Loucy (cell line): ENCODE measurements at regions not wholly inside any gene's neighbourhood (a gene's known extent, or its start where the extent isn't known, plus 50 kb on each side); places are given as distances from the start of the nearest gene placed in this dataset.

Experiments used
- H2AFZ ChIP-seq: fragments of 200-600 bp; sonication (generic); 2 replicates; pipeline ENCODE4 v1.6.0; 2016; ENCODE audit warnings: antibody characterized with exemption, mild to moderate bottlenecking, low read length, moderate library complexity
- H3F3A ChIP-seq: fragments of 200-600 bp; 2 replicates; pipeline ENCODE4 v1.6.0; 2016; ENCODE audit warnings: antibody characterized with exemption, low read depth, mild to moderate bottlenecking
- H3K27me3 ChIP-seq: fragments of 200-600 bp; sonication (generic); 2 replicates; pipeline ENCODE4 v1.6.1; 2014; ENCODE audit warnings: low read length, mild to moderate bottlenecking; ENCODE audit not compliant: insufficient read depth, poor library complexity, severe bottlenecking
- H3K36me3 ChIP-seq: fragments of 200-600 bp; sonication (generic); 2 replicates; pipeline ENCODE4 v1.6.1; 2016; ENCODE audit warnings: low read length; ENCODE audit not compliant: insufficient read depth
- H3K4me1 ChIP-seq: fragments of 200-600 bp; sonication (generic); 2 replicates; pipeline ENCODE4 v1.5.1; 2014; ENCODE audit warnings: low read length, mild to moderate bottlenecking; ENCODE audit not compliant: insufficient read depth, poor library complexity, severe bottlenecking
- H3K4me2 ChIP-seq: fragments of 200-600 bp; sonication (generic); 2 replicates; pipeline ENCODE4 v1.6.0; 2014; ENCODE audit warnings: antibody characterized with exemption, low read length, low read depth, mild to moderate bottlenecking; ENCODE audit not compliant: poor library complexity, severe bottlenecking
- H3K4me3 ChIP-seq: fragments of 200-600 bp; sonication (generic); 2 replicates; pipeline ENCODE4 v1.5.1; 2014; ENCODE audit warnings: low read length, mild to moderate bottlenecking, mixed read lengths; ENCODE audit not compliant: poor library complexity, severe bottlenecking
- H3K79me2 ChIP-seq: fragments of 200-600 bp; sonication (generic); 2 replicates; pipeline ENCODE4 v1.6.1; 2014; ENCODE audit warnings: low read length; ENCODE audit not compliant: insufficient read depth
- H3K9ac ChIP-seq: fragments of 200-600 bp; sonication (generic); 2 replicates; pipeline ENCODE4 v1.6.0; 2014; ENCODE audit warnings: mild to moderate bottlenecking, low read depth, low read length, moderate library complexity; ENCODE audit not compliant: poor library complexity, severe bottlenecking
- H3K9me2 ChIP-seq: fragments of 200-600 bp; sonication (generic); replicated peaks from 2 replicates; pipeline ENCODE4 v1.6.1; 2016; ENCODE audit warnings: low read depth, low read length, mixed read lengths
- H3K9me3 ChIP-seq: fragments of 200-600 bp; sonication (generic); 2 replicates; pipeline ENCODE4 v1.6.1; 2014; ENCODE audit warnings: mild to moderate bottlenecking, antibody characterized with exemption, low read length, low read depth; ENCODE audit not compliant: insufficient read depth
- H4K20me1 ChIP-seq: fragments of 200-600 bp; sonication (generic); 2 replicates; pipeline ENCODE4 v1.6.0; 2014; ENCODE audit warnings: antibody characterized with exemption, low read length, mild to moderate bottlenecking; ENCODE audit not compliant: insufficient read depth, poor library complexity, severe bottlenecking
- EZH2phosphoT487 ChIP-seq: fragments of 200-600 bp; IDR thresholded peaks from 2 replicates; pipeline ENCODE4 v1.6.1; 2018; ENCODE audit warnings: antibody characterized with exemption, mild to moderate bottlenecking, moderate library complexity, borderline replicate concordance
- TF ChIP-seq, protein P1 (sequence below): fragments of 200-600 bp; sonication (generic); conservative IDR thresholded peaks from 2 replicates; pipeline ENCODE4 v1.5.1; 2014; ENCODE audit warnings: mild to moderate bottlenecking, antibody characterized with exemption, low read length

GRCh38 chr13:80235166-80235966 lies 105.6 kb downstream of the SPRY2 start:
- Histone ChIP-seq H3K9me3 (no peaks in the 10 kb centered on the region), H3K4me2 (peak overlapping the region; percentile 97), H3K79me2 (no peaks in the 10 kb centered on the region), H3F3A (peaks cover 7% of the 10 kb centered on the region; the same call in 1 of the 2 replicates), H3K27me3 (no peaks in the 10 kb centered on the region), H3K9ac (peak overlapping the region; percentile 52), H3K36me3 (no peaks in the 10 kb centered on the region), H4K20me1 (no peaks in the 10 kb centered on the region), H3K9me2 (no peaks in the 10 kb centered on the region), H3K4me3 (peak overlapping the region; percentile 69), H3K4me1 (peaks cover 16% of the 10 kb centered on the region), H2AFZ (peak overlapping the region; percentile 25)
- TF ChIP-seq EZH2phosphoT487: no peak
- TF ChIP-seq, protein P1, sequence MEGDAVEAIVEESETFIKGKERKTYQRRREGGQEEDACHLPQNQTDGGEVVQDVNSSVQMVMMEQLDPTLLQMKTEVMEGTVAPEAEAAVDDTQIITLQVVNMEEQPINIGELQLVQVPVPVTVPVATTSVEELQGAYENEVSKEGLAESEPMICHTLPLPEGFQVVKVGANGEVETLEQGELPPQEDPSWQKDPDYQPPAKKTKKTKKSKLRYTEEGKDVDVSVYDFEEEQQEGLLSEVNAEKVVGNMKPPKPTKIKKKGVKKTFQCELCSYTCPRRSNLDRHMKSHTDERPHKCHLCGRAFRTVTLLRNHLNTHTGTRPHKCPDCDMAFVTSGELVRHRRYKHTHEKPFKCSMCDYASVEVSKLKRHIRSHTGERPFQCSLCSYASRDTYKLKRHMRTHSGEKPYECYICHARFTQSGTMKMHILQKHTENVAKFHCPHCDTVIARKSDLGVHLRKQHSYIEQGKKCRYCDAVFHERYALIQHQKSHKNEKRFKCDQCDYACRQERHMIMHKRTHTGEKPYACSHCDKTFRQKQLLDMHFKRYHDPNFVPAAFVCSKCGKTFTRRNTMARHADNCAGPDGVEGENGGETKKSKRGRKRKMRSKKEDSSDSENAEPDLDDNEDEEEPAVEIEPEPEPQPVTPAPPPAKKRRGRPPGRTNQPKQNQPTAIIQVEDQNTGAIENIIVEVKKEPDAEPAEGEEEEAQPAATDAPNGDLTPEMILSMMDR: no peak

GRCh38 chr13:80227645-80228044 lies 113.3 kb downstream of the SPRY2 start:
- H3K4me2 ChIP-seq: no peak overlapping the region
- TF ChIP-seq EZH2phosphoT487: no peak
- TF ChIP-seq, protein P1: no peak
- H3K4me1 ChIP-seq: no peaks in the 10 kb centered on the region
- no peaks in the 10 kb centered on the region for H3K27me3 ChIP-seq
- no peaks in the 10 kb centered on the region for H3K79me2 ChIP-seq
- no peaks in the 10 kb centered on the region for H3K9me3 ChIP-seq
- H3K36me3 ChIP-seq: no peaks in the 10 kb centered on the region
- no peak overlapping the region for H2AFZ ChIP-seq
- H4K20me1 ChIP-seq: no peaks in the 10 kb centered on the region
- no peaks in the 10 kb centered on the region for H3F3A ChIP-seq
- H3K9ac ChIP-seq: no peak overlapping the region
- H3K4me3 ChIP-seq: no peak overlapping the region
- H3K9me2 ChIP-seq: no peaks in the 10 kb centered on the region

DNA sequence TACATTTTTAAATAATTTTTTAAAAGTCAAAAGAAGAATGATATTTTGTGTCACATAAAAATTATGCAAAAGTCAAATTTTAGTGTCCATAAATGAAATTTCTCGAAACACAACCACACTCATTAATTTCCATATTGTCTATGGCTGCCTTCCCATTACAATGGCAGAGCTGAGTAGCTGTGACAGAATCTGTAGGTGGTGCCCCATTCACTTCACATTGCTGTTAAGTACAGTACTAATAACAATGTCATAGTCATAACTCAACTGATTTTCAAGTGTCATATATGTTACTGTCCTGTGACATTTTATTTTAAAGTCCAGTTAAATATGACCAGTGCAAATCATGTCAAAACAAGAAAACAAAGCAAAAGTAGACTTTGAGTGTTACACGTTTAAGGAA lies 114.3 kb downstream of the SPRY2 start:
- Histone ChIP-seq H3K9ac (no peak overlapping the region), H3K9me2 (no peaks in the 10 kb centered on the region), H3K4me2 (no peak overlapping the region), H3F3A (no peaks in the 10 kb centered on the region), H3K9me3 (no peaks in the 10 kb centered on the region), H3K27me3 (no peaks in the 10 kb centered on the region), H4K20me1 (no peaks in the 10 kb centered on the region), H2AFZ (no peak overlapping the region), H3K4me3 (no peak overlapping the region), H3K79me2 (no peaks in the 10 kb centered on the region), H3K4me1 (no peaks in the 10 kb centered on the region), H3K36me3 (no peaks in the 10 kb centered on the region)
- TF ChIP-seq, protein P1: no peak
- no peak for TF ChIP-seq EZH2phosphoT487
